Thoracic aorta (tissue), 2 donors: ENCODE measurements at regions not wholly inside any gene's neighbourhood (a gene's known extent, or its start where the extent isn't known, plus 50 kb on each side); places are given as distances from the start of the nearest gene placed in this dataset.

Experiments
- ATAC-seq: fragments of 150-250 bp; one replicate; pipeline ENCODE4 v1.8.0; 2017; ENCODE audit warnings: low read depth; ENCODE audit not compliant: insufficient number of reproducible peaks, low FRiP score
- DNase-seq: peaks from one replicate; pipeline ENCODE4 v3.0.0-alpha.2; 2020; ENCODE audit warnings: low spot score
- H3K27ac ChIP-seq, 2 donors: fragments of 200-600 bp; sonication (generic); 1 replicate in 1 of 2; 2 replicates in 1 of 2; pipeline ENCODE4 v1.5.1; 2016; ENCODE audit warnings: mild to moderate bottlenecking in 2 of 2, moderate library complexity in 2 of 2
- H3K27me3 ChIP-seq: fragments of 200-600 bp; sonication (generic); replicated peaks from 2 replicates; pipeline ENCODE4 v1.6.0; 2016; ENCODE audit warnings: mild to moderate bottlenecking; ENCODE audit not compliant: insufficient read depth
- H3K36me3 ChIP-seq: fragments of 200-600 bp; sonication (generic); one replicate; pipeline ENCODE4 v1.5.1; 2016
- H3K4me1 ChIP-seq, 2 donors: fragments of 200-600 bp; sonication (generic); 1 replicate in 1 of 2; 2 replicates in 1 of 2; pipeline versions ENCODE4 v1.5.1 to v1.6.0; 2016; ENCODE audit warnings: low read depth in 2 of 2, mild to moderate bottlenecking in 1 of 2; ENCODE audit not compliant: control insufficient read depth in 1 of 2
- H3K4me3 ChIP-seq: fragments of 200-600 bp; sonication (generic); 2 replicates; pipeline ENCODE4 v1.5.1; 2016; ENCODE audit warnings: mild to moderate bottlenecking
- H3K9me3 ChIP-seq: fragments of 200-600 bp; sonication (generic); 2 replicates; pipeline ENCODE4 v1.5.1; 2016
- CTCF ChIP-seq: fragments of 200-600 bp; sonication (generic); IDR thresholded peaks from one replicate; pipeline ENCODE4 v1.5.1; 2019; ENCODE audit warnings: antibody characterized with exemption

- Histone ChIP-seq H3K4me3 (no peak overlapping the region), H3K27ac (no peak overlapping the region), H3K4me1 (no peaks in the 10 kb centered on the region), H3K36me3 (no peaks in the 10 kb centered on the region), H3K9me3 (no peaks in the 10 kb centered on the region), H3K27me3 (no peaks in the 10 kb centered on the region)
- no peak for ATAC-seq
- DNase-seq, result no peak
- no peak for TF ChIP-seq CTCF
These were observed 703.4 kb upstream of the GRAMD2B start for GRCh38 chr5:125719681-125720347.

DNA sequence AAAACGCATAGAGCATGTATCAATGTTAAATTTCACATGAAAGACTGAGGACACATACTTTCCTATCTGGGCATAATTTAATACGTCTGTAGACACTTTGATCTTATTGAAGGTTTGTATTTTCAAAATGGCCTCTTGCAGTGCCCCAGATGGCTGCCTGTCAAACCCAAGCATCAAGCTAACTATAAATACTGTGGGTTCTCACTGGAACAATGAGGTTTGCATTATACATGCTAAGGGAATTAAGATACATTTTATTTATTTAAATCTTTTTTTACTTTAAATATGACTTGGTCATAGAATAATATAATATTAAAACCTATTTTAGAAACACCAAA is 702.9 kb upstream of the GRAMD2B start:
- DNase-seq, result no peak
- Histone ChIP-seq H3K9me3 (no peaks in the 10 kb centered on the region), H3K36me3 (no peaks in the 10 kb centered on the region), H3K4me1 (no peaks in the 10 kb centered on the region), H3K4me3 (no peak overlapping the region), H3K27ac (no peak overlapping the region), H3K27me3 (no peaks in the 10 kb centered on the region)
- no peak for TF ChIP-seq CTCF
- no peak for ATAC-seq

GRCh38 chr5:125720721-125721120 is 702.5 kb upstream of the GRAMD2B start:
- H3K27ac ChIP-seq, result no peak overlapping the region
- DNase-seq (no peak), ATAC-seq (no peak)
- H3K36me3 ChIP-seq, result no peaks in the 10 kb centered on the region
- H3K9me3 ChIP-seq, result no peaks in the 10 kb centered on the region
- no peaks in the 10 kb centered on the region for H3K27me3 ChIP-seq
- TF ChIP-seq CTCF, result no peak
- no peaks in the 10 kb centered on the region for H3K4me1 ChIP-seq
- no peak overlapping the region for H3K4me3 ChIP-seq

DNA sequence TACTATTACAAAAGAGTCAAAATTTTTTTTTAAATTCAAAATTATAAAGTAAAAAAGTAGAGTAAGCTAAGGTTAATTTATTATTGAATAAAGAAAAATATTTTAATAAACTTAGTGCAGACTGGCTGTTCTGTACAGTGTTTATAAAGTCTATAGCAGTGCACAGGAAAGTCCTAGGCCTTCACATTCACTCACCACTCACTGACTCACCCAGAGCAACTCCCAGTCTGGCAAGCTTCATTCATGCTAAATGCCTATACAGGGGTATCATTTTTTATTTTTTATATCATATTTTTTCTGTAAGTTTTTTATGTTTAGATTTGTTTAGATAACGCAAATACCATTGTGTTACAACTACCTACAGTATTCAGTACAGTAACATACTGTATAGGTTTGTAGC is 700.7 kb upstream of the GRAMD2B start:
- H3K27me3 ChIP-seq, result no peaks in the 10 kb centered on the region
- no peak overlapping the region for H3K27ac ChIP-seq
- no peak for DNase-seq
- H3K4me3 ChIP-seq, result no peak overlapping the region
- ATAC-seq, result no peak
- no peak for TF ChIP-seq CTCF
- H3K4me1 ChIP-seq, result no peaks in the 10 kb centered on the region
- H3K36me3 ChIP-seq, result no peaks in the 10 kb centered on the region
- no peaks in the 10 kb centered on the region for H3K9me3 ChIP-seq

DNA sequence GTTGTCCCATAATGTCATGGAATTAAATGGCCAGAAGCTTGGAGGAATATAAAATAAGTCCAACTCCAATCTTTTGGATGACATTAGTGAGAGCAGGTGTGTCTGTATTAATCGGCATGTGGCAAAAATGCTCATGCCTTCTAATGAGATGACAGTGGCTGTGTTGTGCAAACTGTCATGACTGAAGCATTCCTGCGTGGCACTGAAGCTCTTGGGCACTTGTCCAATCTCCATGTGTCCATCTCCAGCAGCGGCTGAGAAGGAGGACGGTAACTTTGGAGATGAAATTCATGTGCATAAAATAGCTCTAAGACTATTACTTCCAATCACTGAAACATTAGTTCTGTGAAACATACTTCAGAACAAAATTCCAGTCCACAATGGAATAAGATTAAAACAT is 697.5 kb upstream of the GRAMD2B start:
- Histone ChIP-seq H3K27me3 (no peaks in the 10 kb centered on the region), H3K4me3 (no peak overlapping the region), H3K36me3 (no peaks in the 10 kb centered on the region), H3K4me1 (no peaks in the 10 kb centered on the region), H3K9me3 (no peaks in the 10 kb centered on the region), H3K27ac (no peak overlapping the region)
- ATAC-seq (no peak), DNase-seq (no peak)
- TF ChIP-seq CTCF, result no peak
